ENCODE measurements at regions not wholly inside any gene's neighbourhood (a gene's known extent, or its start where the extent isn't known, plus 50 kb on each side); places are given as distances from the start of the nearest gene placed in this dataset.

- Histone ChIP-seq H3K4me3 (no peak overlapping the region), H3K27ac (no peak overlapping the region), H3K4me1 (no peaks in the 10 kb centered on the region), H3K9me3 (replicated peaks) (no peaks in the 10 kb centered on the region), H3K36me3 (no peaks in the 10 kb centered on the region), H3K27me3 (peaks cover 11% of the 10 kb centered on the region; the same call in 1 of the 2 replicates)
- no peak for DNase-seq
Observed at GRCh38 chr20:60131375-60131774, 173.2 kb downstream of the CDH26 start.

DNA sequence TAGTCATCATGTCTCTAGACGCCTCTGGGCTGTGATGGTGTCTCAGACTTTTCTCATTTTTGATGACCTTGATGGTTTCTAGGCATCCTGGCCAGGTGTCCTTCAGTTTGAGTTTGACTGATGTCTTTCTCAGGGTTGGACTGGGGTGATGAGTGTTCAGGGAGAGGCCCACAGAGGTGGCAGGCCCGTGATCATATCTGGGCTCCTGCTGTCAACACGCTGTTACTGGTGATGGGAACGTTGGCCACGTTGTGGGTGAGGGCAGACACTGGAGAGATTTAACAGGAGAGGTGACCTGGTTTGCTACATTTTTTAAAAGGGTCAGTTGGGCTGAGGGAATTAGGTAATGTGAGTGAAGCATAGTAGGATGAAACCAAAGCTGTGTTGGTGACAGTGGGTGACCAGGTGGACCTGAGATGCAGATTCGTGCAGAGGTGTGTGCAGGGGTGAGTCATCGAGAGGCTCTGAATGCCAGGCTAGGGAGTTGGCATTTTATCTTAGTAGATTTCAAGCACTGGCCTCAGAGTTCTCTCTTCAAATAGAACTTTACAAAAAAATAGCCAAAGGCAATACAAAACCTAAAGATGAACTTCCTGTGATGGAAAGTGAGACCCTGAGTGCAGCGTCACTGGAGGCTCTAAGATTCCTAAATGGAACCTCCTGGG is 174.1 kb downstream of the CDH26 start:
- no peaks in the 10 kb centered on the region for H3K9me3 ChIP-seq (replicated peaks)
- H3K36me3 ChIP-seq, result no peaks in the 10 kb centered on the region
- no peak overlapping the region for H3K27ac ChIP-seq
- DNase-seq, result no peak
- H3K4me1 ChIP-seq, result no peaks in the 10 kb centered on the region
- H3K4me3 ChIP-seq, result no peak overlapping the region
- H3K27me3 ChIP-seq, result peaks cover 11% of the 10 kb centered on the region; the same call in 1 of the 2 replicates

- Histone ChIP-seq H3K9me3 (replicated peaks) (no peaks in the 10 kb centered on the region), H3K27ac (no peak overlapping the region), H3K4me1 (no peaks in the 10 kb centered on the region), H3K27me3 (peaks cover 9% of the 10 kb centered on the region; the same call in 1 of the 2 replicates), H3K36me3 (no peaks in the 10 kb centered on the region), H3K4me3 (no peak overlapping the region)
- no peak for DNase-seq
Observed at GRCh38 chr20:60132827-60133670, 174.8 kb downstream of the CDH26 start.

DNA sequence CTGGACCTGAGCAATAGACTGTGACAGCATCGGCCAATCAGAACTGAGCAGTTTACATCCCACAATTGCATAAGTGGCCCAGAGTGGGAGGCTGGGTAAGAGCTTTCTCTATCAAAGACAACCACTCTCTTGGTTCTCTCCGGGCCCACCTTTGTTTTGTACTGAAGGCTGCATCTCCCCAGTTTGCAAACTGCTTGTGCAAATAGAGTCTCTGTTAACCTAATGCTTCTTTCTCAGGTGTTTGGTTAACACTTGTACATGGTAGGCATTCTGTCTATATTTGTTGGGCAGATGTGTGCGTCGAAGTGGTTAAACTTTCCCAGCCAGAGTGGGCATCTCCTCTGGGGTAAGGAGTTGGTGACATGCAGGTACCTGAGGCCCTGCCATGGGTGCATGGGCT is 177.1 kb downstream of the CDH26 start:
- no peaks in the 10 kb centered on the region for H3K27me3 ChIP-seq
- no peak overlapping the region for H3K4me3 ChIP-seq
- no peaks in the 10 kb centered on the region for H3K9me3 ChIP-seq (replicated peaks)
- no peak overlapping the region for H3K27ac ChIP-seq
- DNase-seq, result no peak
- no peaks in the 10 kb centered on the region for H3K36me3 ChIP-seq
- H3K4me1 ChIP-seq, result no peaks in the 10 kb centered on the region

GRCh38 chr20:60136645-60137401 is 178.6 kb downstream of the CDH26 start:
- H3K9me3 ChIP-seq (replicated peaks), result no peaks in the 10 kb centered on the region
- H3K27me3 ChIP-seq, result no peaks in the 10 kb centered on the region
- no peak overlapping the region for H3K4me3 ChIP-seq
- no peaks in the 10 kb centered on the region for H3K4me1 ChIP-seq
- H3K27ac ChIP-seq, result no peak overlapping the region
- no peak for DNase-seq
- H3K36me3 ChIP-seq, result no peaks in the 10 kb centered on the region

GRCh38 chr20:60137657-60138245 is 179.5 kb downstream of the CDH26 start:
- no peaks in the 10 kb centered on the region for H3K4me1 ChIP-seq
- H3K27me3 ChIP-seq, result no peaks in the 10 kb centered on the region
- no peaks in the 10 kb centered on the region for H3K36me3 ChIP-seq
- no peaks in the 10 kb centered on the region for H3K9me3 ChIP-seq (replicated peaks)
- no peak overlapping the region for H3K27ac ChIP-seq
- DNase-seq, result peak in 1 of 2 experiments; percentile 68
- no peak overlapping the region for H3K4me3 ChIP-seq

GRCh38 chr20:60138256-60139220 is 180.3 kb downstream of the CDH26 start:
- Histone ChIP-seq H3K4me3 (no peak overlapping the region), H3K4me1 (no peaks in the 10 kb centered on the region), H3K27ac (no peak overlapping the region), H3K36me3 (no peaks in the 10 kb centered on the region), H3K27me3 (peaks cover 4% of the 10 kb centered on the region; the same call in 1 of the 2 replicates), H3K9me3 (replicated peaks) (no peaks in the 10 kb centered on the region)
- no peak for DNase-seq

- DNase-seq, result no peak
- Histone ChIP-seq H3K27me3 (peaks cover 15% of the 10 kb centered on the region; the same call in 1 of the 2 replicates), H3K9me3 (replicated peaks) (no peaks in the 10 kb centered on the region), H3K27ac (no peak overlapping the region), H3K4me1 (no peaks in the 10 kb centered on the region), H3K4me3 (no peak overlapping the region), H3K36me3 (no peaks in the 10 kb centered on the region)
Observed at GRCh38 chr20:60139663-60140446, 181.6 kb downstream of the CDH26 start.

GRCh38 chr20:60142587-60142986 is 184.4 kb downstream of the CDH26 start:
- H3K9me3 ChIP-seq (replicated peaks), result no peaks in the 10 kb centered on the region
- no peak overlapping the region for H3K27ac ChIP-seq
- H3K4me3 ChIP-seq, result no peak overlapping the region
- H3K36me3 ChIP-seq, result no peaks in the 10 kb centered on the region
- DNase-seq, result no peak
- H3K4me1 ChIP-seq, result no peaks in the 10 kb centered on the region
- peaks cover 37% of the 10 kb centered on the region for H3K27me3 ChIP-seq

DNA sequence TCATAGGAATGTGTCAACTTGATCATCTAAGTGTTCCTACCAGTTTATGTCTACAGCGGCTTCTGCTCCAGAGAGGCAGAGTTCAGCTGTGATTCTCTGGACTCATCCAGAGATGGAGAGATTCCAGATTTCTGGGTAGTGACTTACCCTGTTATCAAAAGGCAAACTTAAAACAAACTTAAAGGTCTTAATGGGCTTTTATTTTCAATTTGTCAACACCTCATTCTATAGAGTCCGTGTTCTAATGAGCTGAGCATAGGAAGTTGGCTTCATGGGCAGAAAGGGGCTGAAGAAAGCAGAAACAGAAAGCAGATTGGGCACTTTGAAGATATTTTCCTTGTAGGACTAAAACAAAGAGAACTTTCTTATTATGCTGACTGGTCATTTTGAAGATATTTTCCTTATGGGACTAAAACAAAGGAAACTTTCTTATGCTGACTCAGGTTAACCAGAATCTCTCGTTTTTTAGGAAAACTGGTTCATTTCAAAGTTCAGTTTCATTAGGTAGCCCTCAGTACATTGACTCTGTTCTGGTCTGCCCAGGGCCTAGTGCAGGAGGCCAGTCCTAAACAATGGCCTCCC is 185.1 kb downstream of the CDH26 start:
- Histone ChIP-seq H3K27me3 (peaks cover 37% of the 10 kb centered on the region), H3K9me3 (replicated peaks) (no peaks in the 10 kb centered on the region), H3K4me1 (no peaks in the 10 kb centered on the region), H3K36me3 (no peaks in the 10 kb centered on the region), H3K27ac (no peak overlapping the region), H3K4me3 (no peak overlapping the region)
- DNase-seq, result no peak

- no peaks in the 10 kb centered on the region for H3K36me3 ChIP-seq
- no peaks in the 10 kb centered on the region for H3K4me1 ChIP-seq
- no peak for DNase-seq
- no peak overlapping the region for H3K27ac ChIP-seq
- H3K9me3 ChIP-seq (replicated peaks), result no peaks in the 10 kb centered on the region
- peaks cover 43% of the 10 kb centered on the region for H3K27me3 ChIP-seq
- H3K4me3 ChIP-seq, result no peak overlapping the region
Observed at GRCh38 chr20:60144404-60144803, 186.2 kb downstream of the CDH26 start.

DNA sequence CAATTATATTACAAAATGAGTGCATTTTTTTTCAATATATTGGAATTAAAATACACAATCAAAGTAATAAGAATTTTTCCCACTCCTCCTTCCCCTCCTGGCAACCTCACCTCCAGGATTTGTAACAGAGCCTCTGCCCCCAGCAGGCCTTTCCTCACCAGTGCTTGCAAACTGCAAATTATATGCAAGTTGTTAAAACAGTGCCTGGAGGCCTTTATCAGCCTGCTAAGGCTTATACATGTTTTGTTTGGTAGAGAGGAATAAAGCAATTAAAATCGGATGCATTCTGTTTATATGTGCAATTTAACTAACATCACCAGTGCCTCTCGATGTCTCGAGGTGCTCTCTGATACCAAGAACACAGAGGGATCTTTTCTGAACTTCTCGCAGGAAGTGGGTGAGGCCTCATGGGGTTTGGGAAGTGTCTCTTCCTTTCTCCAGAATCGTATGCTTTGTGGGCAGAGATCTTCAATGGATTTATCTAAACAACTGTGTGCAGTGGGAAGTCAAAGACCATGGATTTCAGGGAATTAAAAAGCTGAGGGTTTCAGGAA is 186.8 kb downstream of the CDH26 start:
- DNase-seq, result no peak
- H3K4me3 ChIP-seq, result no peak overlapping the region
- H3K27ac ChIP-seq, result no peak overlapping the region
- H3K9me3 ChIP-seq (replicated peaks), result no peaks in the 10 kb centered on the region
- peaks cover 47% of the 10 kb centered on the region for H3K27me3 ChIP-seq
- H3K36me3 ChIP-seq, result no peaks in the 10 kb centered on the region
- H3K4me1 ChIP-seq, result no peaks in the 10 kb centered on the region

- Histone ChIP-seq H3K4me3 (no peak overlapping the region), H3K36me3 (no peaks in the 10 kb centered on the region), H3K9me3 (replicated peaks) (no peaks in the 10 kb centered on the region), H3K27me3 (peaks cover 48% of the 10 kb centered on the region), H3K4me1 (no peaks in the 10 kb centered on the region), H3K27ac (no peak overlapping the region)
- no peak for DNase-seq
Observed at GRCh38 chr20:60147004-60147403, 188.8 kb downstream of the CDH26 start.
